ENCODE measurements at regions not wholly inside any gene's neighbourhood (a gene's known extent, or its start where the extent isn't known, plus 50 kb on each side); places are given as distances from the start of the nearest gene placed in this dataset.

GRCh38 chr6:145368075-145368474 lies 367.2 kb downstream of the EPM2A start:
- Histone ChIP-seq H3K27ac (no peak overlapping the region), H3K4me3 (ENCODE audit: low read depth, low read length) (no peak overlapping the region), H3K36me3 (replicated peaks) (no peaks in the 10 kb centered on the region), H3K27me3 (replicated peaks) (no peaks in the 10 kb centered on the region)
- no peak for DNase-seq
- in situ Hi-C loops (cut with HindIII; ENCODE audit: low pct_ligation_motif_present, low sequenced_read_pairs) = no loop called here
- no peak for TF ChIP-seq CTCF (IDR thresholded peaks at IDR 0.05; ENCODE audit: low read depth, low read length, missing control alignments)

- in situ Hi-C loops (cut with HindIII; ENCODE audit: low pct_ligation_motif_present, low sequenced_read_pairs) = no loop called here
- Histone ChIP-seq H3K36me3 (replicated peaks) (no peaks in the 10 kb centered on the region), H3K4me3 (ENCODE audit: low read depth, low read length) (no peak overlapping the region), H3K27ac (no peak overlapping the region), H3K27me3 (replicated peaks) (no peaks in the 10 kb centered on the region)
- no peak for TF ChIP-seq CTCF (IDR thresholded peaks at IDR 0.05; ENCODE audit: low read depth, low read length, missing control alignments)
- DNase-seq = no peak
Measured at GRCh38 chr6:145370559-145370958, 364.8 kb downstream of the EPM2A start.

- DNase-seq = peak; percentile 16
- no peaks in the 10 kb centered on the region for H3K27me3 ChIP-seq (replicated peaks)
- TF ChIP-seq CTCF (IDR thresholded peaks at IDR 0.05; ENCODE audit: low read depth, low read length, missing control alignments) = no peak
- no peaks in the 10 kb centered on the region for H3K36me3 ChIP-seq (replicated peaks)
- no peak overlapping the region for H3K4me3 ChIP-seq (ENCODE audit: low read depth, low read length)
- no peak overlapping the region for H3K27ac ChIP-seq
- in situ Hi-C loops (cut with HindIII; ENCODE audit: low pct_ligation_motif_present, low sequenced_read_pairs) = no loop called here
Measured at GRCh38 chr6:145372671-145373151, 362.6 kb downstream of the EPM2A start.

GRCh38 chr6:145373826-145374225 lies 361.5 kb downstream of the EPM2A start:
- Histone ChIP-seq H3K27me3 (replicated peaks) (no peaks in the 10 kb centered on the region), H3K4me3 (ENCODE audit: low read depth, low read length) (no peak overlapping the region), H3K27ac (no peak overlapping the region), H3K36me3 (replicated peaks) (no peaks in the 10 kb centered on the region)
- in situ Hi-C loops (cut with HindIII; ENCODE audit: low pct_ligation_motif_present, low sequenced_read_pairs) = no loop called here
- DNase-seq = no peak
- no peak for TF ChIP-seq CTCF (IDR thresholded peaks at IDR 0.05; ENCODE audit: low read depth, low read length, missing control alignments)

GRCh38 chr6:145374570-145374969 lies 360.8 kb downstream of the EPM2A start:
- Histone ChIP-seq H3K36me3 (replicated peaks) (no peaks in the 10 kb centered on the region), H3K4me3 (ENCODE audit: low read depth, low read length) (no peak overlapping the region), H3K27me3 (replicated peaks) (no peaks in the 10 kb centered on the region), H3K27ac (no peak overlapping the region)
- in situ Hi-C loops (cut with HindIII; ENCODE audit: low pct_ligation_motif_present, low sequenced_read_pairs) = no loop called here
- TF ChIP-seq CTCF (IDR thresholded peaks at IDR 0.05; ENCODE audit: low read depth, low read length, missing control alignments) = no peak
- DNase-seq = no peak

- TF ChIP-seq CTCF (IDR thresholded peaks at IDR 0.05; ENCODE audit: low read depth, low read length, missing control alignments) = no peak
- DNase-seq = no peak
- no peak overlapping the region for H3K4me3 ChIP-seq (ENCODE audit: low read depth, low read length)
- H3K36me3 ChIP-seq (replicated peaks) = no peaks in the 10 kb centered on the region
- H3K27me3 ChIP-seq (replicated peaks) = no peaks in the 10 kb centered on the region
- no peak overlapping the region for H3K27ac ChIP-seq
- in situ Hi-C loops (cut with HindIII; ENCODE audit: low pct_ligation_motif_present, low sequenced_read_pairs) = no loop called here
Measured at GRCh38 chr6:145375502-145375901, 359.8 kb downstream of the EPM2A start.

Measured in brain microvascular endothelial cell (primary cell).